ENCODE measurements at regions not wholly inside any gene's neighbourhood (a gene's known extent, or its start where the extent isn't known, plus 50 kb on each side); places are given as distances from the start of the nearest gene placed in this dataset.

GRCh38 chr9:602716-603115 lies 238.8 kb upstream of the DMRT1 start:
- TF ChIP-seq CTCF (IDR thresholded peaks at IDR 0.05) (no peak), POLR2A (IDR thresholded peaks at IDR 0.05) (no peak), POLR2AphosphoS5 (IDR thresholded peaks at IDR 0.05) (no peak)

Data from prostate gland (tissue), 2 donors.